HFFc6 (cell line): ENCODE measurements at regions not wholly inside any gene's neighbourhood (a gene's known extent, or its start where the extent isn't known, plus 50 kb on each side); places are given as distances from the start of the nearest gene placed in this dataset.
"Not testable (repeated sequence)": the region's sequence is repeated elsewhere in the genome, so short reads cannot be mapped to it uniquely, and the experiment has no call there.

Experiments used
- DNase-seq: peaks from one replicate; pipeline ENCODE4 v3.0.0-alpha.2; 2018
- H3K27ac Mint-ChIP-seq: 2 replicates; pipeline ENCODE4 v1.8.0; 2020; ENCODE audit warnings: mild to moderate bottlenecking, mixed read lengths
- H3K27me3 Mint-ChIP-seq: 2 replicates; pipeline ENCODE4 v1.8.0; 2021; ENCODE audit warnings: mild to moderate bottlenecking, moderate library complexity, mixed read lengths; ENCODE audit not compliant: insufficient read depth
- H3K36me3 Mint-ChIP-seq: 2 replicates; pipeline ENCODE4 v1.8.0; 2021; ENCODE audit warnings: low read depth, mixed read lengths
- H3K4me1 Mint-ChIP-seq: 2 replicates; pipeline ENCODE4 v1.8.0; 2020; ENCODE audit warnings: low read depth, mixed read lengths
- H3K4me3 Mint-ChIP-seq: 2 replicates; pipeline ENCODE4 v1.8.0; 2020; ENCODE audit warnings: mild to moderate bottlenecking, moderate library complexity, mixed read lengths
- H3K9me3 Mint-ChIP-seq: 2 replicates; pipeline ENCODE4 v1.8.0; 2020; ENCODE audit warnings: mild to moderate bottlenecking, mixed read lengths
- TF ChIP-seq, protein P1 (sequence below): fragments of 200-600 bp; sonication (generic); IDR thresholded peaks from 2 replicates; pipeline ENCODE4 v1.5.0; 2021; ENCODE audit warnings: antibody characterized with exemption, mild to moderate bottlenecking

DNA sequence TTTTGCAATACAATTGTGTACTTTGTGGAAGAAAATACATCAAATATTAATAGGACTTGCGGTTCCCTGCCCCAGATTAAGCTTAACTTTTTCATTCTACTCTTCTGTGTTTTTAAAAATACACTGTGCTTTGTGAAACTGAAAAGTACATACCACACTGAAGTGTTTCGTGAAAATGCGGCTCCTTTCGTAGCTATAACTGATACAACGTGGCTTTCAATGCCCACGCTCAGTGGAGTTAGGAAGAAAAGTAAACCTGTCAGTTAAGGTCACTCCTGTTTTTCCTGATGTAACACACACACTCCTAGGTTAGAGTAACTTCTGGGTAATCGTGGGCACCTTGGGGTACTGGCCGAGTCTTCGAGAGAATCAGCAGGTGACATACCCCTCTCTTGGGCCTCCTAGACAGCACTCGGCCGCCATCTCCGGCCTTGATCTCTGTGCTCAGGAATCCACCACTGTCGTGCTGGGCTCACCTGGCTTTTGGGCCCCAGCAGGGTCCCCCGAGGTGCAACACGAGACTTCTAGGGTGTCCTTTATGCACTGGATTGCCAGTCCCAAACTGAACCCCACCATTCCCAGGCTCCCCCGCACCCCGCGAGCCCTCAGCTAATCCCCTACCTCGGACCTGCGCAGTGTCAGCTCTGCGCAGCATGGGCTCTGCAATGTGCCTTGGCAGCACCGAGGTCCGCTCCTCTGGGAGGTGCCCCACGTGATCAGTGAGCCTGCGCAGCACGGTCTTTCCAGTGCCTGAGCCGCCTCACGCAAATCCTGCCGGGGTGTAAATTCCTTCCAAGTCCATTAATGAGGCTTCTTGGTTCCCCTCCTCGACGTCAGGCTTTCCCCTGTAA is 162.6 kb upstream of the INTU start:
- Mint-ChIP-seq H3K4me1 (no peaks in the 10 kb centered on the region), H3K27ac (no peak overlapping the region), H3K9me3 (peaks cover 11% of the 10 kb centered on the region), H3K36me3 (no peaks in the 10 kb centered on the region), H3K27me3 (no peaks in the 10 kb centered on the region), H3K4me3 (no peak overlapping the region)
- no peak for DNase-seq
- TF ChIP-seq, protein P1, sequence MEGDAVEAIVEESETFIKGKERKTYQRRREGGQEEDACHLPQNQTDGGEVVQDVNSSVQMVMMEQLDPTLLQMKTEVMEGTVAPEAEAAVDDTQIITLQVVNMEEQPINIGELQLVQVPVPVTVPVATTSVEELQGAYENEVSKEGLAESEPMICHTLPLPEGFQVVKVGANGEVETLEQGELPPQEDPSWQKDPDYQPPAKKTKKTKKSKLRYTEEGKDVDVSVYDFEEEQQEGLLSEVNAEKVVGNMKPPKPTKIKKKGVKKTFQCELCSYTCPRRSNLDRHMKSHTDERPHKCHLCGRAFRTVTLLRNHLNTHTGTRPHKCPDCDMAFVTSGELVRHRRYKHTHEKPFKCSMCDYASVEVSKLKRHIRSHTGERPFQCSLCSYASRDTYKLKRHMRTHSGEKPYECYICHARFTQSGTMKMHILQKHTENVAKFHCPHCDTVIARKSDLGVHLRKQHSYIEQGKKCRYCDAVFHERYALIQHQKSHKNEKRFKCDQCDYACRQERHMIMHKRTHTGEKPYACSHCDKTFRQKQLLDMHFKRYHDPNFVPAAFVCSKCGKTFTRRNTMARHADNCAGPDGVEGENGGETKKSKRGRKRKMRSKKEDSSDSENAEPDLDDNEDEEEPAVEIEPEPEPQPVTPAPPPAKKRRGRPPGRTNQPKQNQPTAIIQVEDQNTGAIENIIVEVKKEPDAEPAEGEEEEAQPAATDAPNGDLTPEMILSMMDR: no peak

DNA sequence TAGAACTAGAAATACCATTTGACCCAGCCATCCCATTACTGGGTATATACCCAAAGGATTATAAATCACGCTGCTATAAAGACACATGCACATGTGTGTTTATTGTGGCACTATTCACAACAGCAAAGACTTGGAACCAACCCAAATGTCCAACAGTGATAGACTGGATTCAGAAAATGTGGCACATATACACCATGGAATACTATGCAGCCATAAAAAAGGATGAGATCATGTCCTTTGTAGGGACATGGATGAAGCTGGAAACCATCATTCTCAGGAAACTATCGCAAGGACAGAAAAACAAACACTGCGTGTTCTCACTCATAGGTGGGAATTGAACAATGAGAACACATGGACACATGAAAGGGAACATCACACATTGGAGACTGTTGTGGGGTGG is 154.5 kb upstream of the INTU start:
- not testable (repeated sequence) for H3K9me3 Mint-ChIP-seq, H3K27me3 Mint-ChIP-seq

DNA sequence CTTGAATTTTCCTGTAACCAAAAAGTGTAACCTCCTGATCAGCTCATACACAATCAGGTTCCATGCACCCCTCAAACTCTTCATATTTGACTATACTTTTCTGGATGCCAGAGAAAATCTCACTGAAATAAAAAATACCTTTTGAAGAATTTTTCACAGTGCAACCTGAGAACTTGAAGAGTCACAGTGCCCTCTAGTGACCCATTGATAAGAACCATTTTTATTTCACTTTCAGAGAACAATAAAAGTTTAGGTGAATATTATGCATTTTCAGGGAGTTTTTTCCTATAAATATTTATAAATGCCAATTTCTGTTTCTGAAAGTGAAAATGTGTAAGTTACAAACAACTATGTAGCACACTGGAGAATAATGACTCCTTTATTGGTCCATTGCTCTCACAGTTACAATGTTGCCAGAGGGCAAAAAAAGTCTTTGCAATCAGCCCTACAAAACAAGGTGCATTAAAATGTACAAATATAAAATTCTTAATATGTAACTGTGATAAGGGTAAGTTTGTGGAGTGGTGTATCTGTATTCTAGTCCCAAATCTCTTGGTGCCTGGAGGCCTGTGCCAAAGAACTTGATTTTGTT is 153.6 kb upstream of the INTU start:
- TF ChIP-seq, protein P1: peak; percentile 80
- Mint-ChIP-seq H3K36me3 (no peaks in the 10 kb centered on the region), H3K4me3 (no peak overlapping the region), H3K4me1 (no peaks in the 10 kb centered on the region), H3K9me3 (no peaks in the 10 kb centered on the region), H3K27ac (no peak overlapping the region), H3K27me3 (no peaks in the 10 kb centered on the region)
- peak; percentile 15 for DNase-seq

More for the DNA sequence above, 154.5 kb upstream of the INTU start:
- not testable (repeated sequence) for H3K4me1 Mint-ChIP-seq, H3K36me3 Mint-ChIP-seq, DNase-seq, H3K27ac Mint-ChIP-seq, H3K4me3 Mint-ChIP-seq

DNA sequence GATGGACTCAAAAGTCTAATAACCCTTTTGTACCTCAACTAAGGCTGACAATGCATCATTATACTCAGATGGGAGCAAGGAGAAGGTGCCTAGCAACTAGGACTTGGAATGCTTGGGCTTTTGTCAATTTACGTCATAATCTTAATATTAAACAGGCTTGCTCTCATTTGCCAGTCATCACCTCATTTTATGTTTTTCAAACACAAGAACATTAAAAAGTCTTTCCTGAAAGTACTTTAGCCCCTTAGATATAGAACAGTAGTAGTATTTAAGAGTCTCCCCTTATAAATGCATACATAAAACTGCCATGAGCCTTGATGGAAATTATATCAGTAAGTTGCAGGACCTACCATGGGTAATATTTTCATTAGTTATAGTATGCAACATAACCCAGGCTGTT is 150.7 kb upstream of the INTU start:
- TF ChIP-seq, protein P1: no peak
- no peaks in the 10 kb centered on the region for H3K36me3 Mint-ChIP-seq
- no peak for DNase-seq
- no peaks in the 10 kb centered on the region for H3K9me3 Mint-ChIP-seq
- no peaks in the 10 kb centered on the region for H3K4me1 Mint-ChIP-seq
- no peaks in the 10 kb centered on the region for H3K27me3 Mint-ChIP-seq
- H3K4me3 Mint-ChIP-seq: no peak overlapping the region
- H3K27ac Mint-ChIP-seq: no peak overlapping the region

DNA sequence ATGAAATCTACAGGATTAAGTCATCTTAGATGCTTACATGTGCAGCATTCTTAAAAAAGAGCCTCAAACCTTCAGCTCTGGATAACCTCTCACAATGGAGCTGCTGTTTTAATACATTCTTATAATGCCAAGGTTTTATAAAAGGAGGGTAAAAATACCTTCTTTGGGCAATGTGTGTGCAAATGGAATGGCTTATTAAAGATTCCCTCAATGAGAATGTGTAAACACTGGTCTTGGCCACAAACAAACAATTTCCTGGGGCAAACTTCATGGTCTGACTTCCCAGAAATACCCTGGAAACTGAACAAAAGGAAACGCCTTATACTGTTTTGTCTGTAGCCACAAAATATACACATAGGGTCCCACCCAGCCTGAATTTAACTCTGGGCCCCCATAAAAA is 148.6 kb upstream of the INTU start:
- H3K36me3 Mint-ChIP-seq: no peaks in the 10 kb centered on the region
- no peak overlapping the region for H3K27ac Mint-ChIP-seq
- H3K4me3 Mint-ChIP-seq: no peak overlapping the region
- TF ChIP-seq, protein P1: no peak
- no peaks in the 10 kb centered on the region for H3K9me3 Mint-ChIP-seq
- DNase-seq: no peak
- no peaks in the 10 kb centered on the region for H3K27me3 Mint-ChIP-seq
- H3K4me1 Mint-ChIP-seq: no peaks in the 10 kb centered on the region

DNA sequence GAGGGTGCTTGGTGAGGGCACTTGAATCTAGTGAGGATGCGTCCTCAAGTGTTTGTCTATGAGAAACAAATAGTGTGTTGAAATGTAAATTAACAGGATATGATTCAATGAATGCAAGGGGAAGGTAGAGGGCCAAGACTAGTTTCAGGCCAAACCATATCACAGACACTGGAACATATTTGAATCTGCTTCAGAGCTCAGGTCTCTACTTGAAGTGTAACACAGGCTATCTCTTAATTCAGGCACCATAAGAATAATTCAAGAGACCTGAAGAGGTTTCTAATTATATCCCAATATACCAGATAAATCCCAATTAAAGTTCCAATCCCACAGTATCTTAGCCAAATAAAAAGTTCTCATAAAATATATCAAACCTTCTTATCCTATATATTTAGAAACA is 146.5 kb upstream of the INTU start:
- no peaks in the 10 kb centered on the region for H3K9me3 Mint-ChIP-seq
- H3K4me1 Mint-ChIP-seq: no peaks in the 10 kb centered on the region
- H3K4me3 Mint-ChIP-seq: no peak overlapping the region
- no peak overlapping the region for H3K27ac Mint-ChIP-seq
- no peaks in the 10 kb centered on the region for H3K36me3 Mint-ChIP-seq
- TF ChIP-seq, protein P1: no peak
- DNase-seq: no peak
- no peaks in the 10 kb centered on the region for H3K27me3 Mint-ChIP-seq
